DOHH2 (cell line): ENCODE measurements at regions not wholly inside any gene's neighbourhood (a gene's known extent, or its start where the extent isn't known, plus 50 kb on each side); places are given as distances from the start of the nearest gene placed in this dataset.

ENCODE experiments used
- EZH2phosphoT487 ChIP-seq: fragments of 200-600 bp; sonication (generic); IDR thresholded peaks from 2 replicates; pipeline ENCODE4 v1.6.1; 2017; ENCODE audit warnings: borderline replicate concordance, mild to moderate bottlenecking, antibody characterized with exemption, low read length, moderate library complexity, mixed read lengths
- TF ChIP-seq, protein P1 (sequence below): fragments of 200-600 bp; sonication (generic); IDR thresholded peaks from one replicate; pipeline ENCODE4 v1.5.1; 2014; ENCODE audit warnings: antibody characterized with exemption, mild to moderate bottlenecking, low read depth, low read length; ENCODE audit not compliant: poor library complexity, severe bottlenecking

GRCh38 chr10:71081229-71081560 is 131.2 kb upstream of the UNC5B start:
- TF ChIP-seq, protein P1, sequence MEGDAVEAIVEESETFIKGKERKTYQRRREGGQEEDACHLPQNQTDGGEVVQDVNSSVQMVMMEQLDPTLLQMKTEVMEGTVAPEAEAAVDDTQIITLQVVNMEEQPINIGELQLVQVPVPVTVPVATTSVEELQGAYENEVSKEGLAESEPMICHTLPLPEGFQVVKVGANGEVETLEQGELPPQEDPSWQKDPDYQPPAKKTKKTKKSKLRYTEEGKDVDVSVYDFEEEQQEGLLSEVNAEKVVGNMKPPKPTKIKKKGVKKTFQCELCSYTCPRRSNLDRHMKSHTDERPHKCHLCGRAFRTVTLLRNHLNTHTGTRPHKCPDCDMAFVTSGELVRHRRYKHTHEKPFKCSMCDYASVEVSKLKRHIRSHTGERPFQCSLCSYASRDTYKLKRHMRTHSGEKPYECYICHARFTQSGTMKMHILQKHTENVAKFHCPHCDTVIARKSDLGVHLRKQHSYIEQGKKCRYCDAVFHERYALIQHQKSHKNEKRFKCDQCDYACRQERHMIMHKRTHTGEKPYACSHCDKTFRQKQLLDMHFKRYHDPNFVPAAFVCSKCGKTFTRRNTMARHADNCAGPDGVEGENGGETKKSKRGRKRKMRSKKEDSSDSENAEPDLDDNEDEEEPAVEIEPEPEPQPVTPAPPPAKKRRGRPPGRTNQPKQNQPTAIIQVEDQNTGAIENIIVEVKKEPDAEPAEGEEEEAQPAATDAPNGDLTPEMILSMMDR, result no peak
- no peak for TF ChIP-seq EZH2phosphoT487
